ENCODE measurements at regions not wholly inside any gene's neighbourhood (a gene's known extent, or its start where the extent isn't known, plus 50 kb on each side); places are given as distances from the start of the nearest gene placed in this dataset.

- TF ChIP-seq CTCF (IDR thresholded peaks at IDR 0.05): no peak
- TF ChIP-seq POLR2A (IDR thresholded peaks at IDR 0.05): no peak
Measured at GRCh38 chr10:42988069-42988468, 88.8 kb upstream of the RET start.

All from testis (tissue), 2 donors.